ENCODE measurements at regions not wholly inside any gene's neighbourhood (a gene's known extent, or its start where the extent isn't known, plus 50 kb on each side); places are given as distances from the start of the nearest gene placed in this dataset.

GRCh38 chr1:98188774-98189173 lies 267.9 kb upstream of the DPYD start:
- no peak for TF ChIP-seq CTCF (IDR thresholded peaks at IDR 0.05; ENCODE audit: low read depth, low read length)
- no peak overlapping the region for H3K4me3 ChIP-seq (ENCODE audit: low read depth, low read length)

DNA sequence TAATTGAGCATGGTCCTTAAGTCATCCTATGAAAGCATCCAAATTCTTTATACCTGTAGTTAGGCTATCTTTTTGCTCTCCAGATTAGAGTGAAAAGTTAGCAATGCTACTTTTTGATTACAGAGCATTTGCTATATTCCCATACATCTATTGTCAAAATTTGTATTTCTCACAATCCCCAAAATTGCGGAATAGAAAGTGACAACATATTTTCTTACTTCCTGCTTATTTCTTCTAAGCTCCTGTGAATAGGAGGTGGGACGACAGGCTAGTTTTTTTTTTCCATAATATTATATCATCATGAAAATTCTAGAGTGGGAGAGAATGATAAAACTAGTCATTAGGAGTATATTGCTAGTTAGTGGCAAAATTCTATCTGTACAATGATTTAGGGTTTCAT lies 264.0 kb upstream of the DPYD start:
- TF ChIP-seq CTCF (IDR thresholded peaks at IDR 0.05; ENCODE audit: low read depth, low read length) = no peak
- H3K4me3 ChIP-seq (ENCODE audit: low read depth, low read length) = no peak overlapping the region

DNA sequence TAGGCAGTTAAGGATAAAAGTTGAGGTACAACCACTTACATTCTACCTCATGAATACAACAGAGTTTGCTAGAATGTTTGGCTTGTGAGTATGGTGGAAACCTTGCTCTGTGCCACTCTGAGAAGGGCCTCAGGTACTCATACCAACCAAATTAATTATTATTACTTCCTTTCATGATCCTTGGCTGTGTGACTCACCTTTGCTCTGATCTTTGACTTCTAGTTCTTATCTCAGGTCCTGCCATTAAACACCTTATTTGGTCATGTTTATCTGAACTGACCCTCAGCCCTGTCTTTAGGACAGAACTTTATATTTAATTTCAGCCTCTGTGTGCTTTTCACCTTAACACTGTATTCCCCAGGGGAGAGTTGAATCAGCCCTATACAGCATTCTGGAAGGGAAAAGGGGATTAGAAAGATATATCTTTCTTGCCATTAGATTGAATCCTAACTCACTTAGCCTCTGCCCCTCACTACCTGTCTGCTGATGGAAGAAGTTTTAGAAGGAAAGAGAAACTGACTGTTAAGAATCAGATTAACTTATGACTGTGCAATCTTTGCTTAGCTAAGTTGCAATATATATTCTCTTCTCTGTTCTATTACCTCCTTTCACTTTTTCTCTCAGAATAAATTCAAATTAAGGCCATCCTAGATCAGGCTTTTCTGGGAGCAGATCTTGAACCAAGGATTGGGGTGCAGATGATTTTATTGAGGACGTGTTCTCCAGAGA lies 260.4 kb upstream of the DPYD start:
- H3K4me3 ChIP-seq (ENCODE audit: low read depth, low read length) = no peak overlapping the region
- no peak for TF ChIP-seq CTCF (IDR thresholded peaks at IDR 0.05; ENCODE audit: low read depth, low read length)

DNA sequence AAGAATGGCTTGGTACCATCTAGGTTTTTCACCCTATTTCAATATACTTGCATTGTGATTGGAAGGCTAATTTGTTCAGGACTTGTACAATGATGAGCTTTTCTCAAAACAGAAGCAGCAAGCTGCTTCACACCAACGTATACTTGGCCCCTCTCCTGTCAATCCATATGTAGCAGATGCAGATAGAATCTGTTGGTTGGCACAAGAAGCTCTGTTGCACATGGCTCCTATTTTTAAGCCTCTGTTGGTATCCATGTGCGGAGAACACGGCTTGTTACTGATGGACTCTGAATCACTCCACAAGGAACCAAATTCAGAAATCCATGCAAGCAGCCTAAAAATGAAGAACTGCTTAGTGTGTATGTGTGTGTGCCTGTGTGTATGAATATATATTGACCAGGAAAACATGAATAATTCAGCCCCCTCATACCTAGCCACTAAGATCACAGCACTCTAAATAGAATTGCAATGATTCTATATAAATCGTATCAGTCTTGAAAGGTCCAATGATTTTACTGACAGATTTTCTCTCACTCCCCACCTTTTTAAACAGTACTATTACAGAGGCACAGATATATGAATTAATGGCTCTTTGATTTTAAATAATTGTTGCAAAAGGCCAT lies 258.4 kb upstream of the DPYD start:
- no peak overlapping the region for H3K4me3 ChIP-seq (ENCODE audit: low read depth, low read length)
- TF ChIP-seq CTCF (IDR thresholded peaks at IDR 0.05; ENCODE audit: low read depth, low read length) = no peak

DNA sequence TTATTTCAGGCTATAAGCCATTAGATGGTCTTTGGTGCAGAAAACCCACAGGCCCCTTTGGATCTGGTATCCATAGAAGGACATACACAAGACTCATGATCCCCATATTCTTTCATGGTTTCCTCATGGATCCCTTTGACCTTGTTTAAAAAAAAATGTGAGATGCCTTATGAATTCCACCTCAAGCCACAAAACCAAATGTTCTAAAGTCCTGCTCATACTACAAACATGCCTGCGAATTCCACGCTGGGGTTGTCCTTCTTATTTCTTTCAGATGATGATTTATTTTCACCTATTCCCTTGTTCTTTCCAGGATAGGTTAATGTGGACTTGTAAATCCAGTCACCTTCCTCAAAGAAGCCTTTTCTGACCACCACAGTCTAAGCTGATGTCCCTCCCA lies 256.9 kb upstream of the DPYD start:
- no peak for TF ChIP-seq CTCF (IDR thresholded peaks at IDR 0.05; ENCODE audit: low read depth, low read length)
- no peak overlapping the region for H3K4me3 ChIP-seq (ENCODE audit: low read depth, low read length)

- no peak overlapping the region for H3K4me3 ChIP-seq (ENCODE audit: low read depth, low read length)
- TF ChIP-seq CTCF (IDR thresholded peaks at IDR 0.05; ENCODE audit: low read depth, low read length) = no peak
Observed at GRCh38 chr1:98176936-98177335, 256.1 kb upstream of the DPYD start.

- no peak for TF ChIP-seq CTCF (IDR thresholded peaks at IDR 0.05; ENCODE audit: low read depth, low read length)
Observed at GRCh38 chr1:98176414-98176813, 255.6 kb upstream of the DPYD start.

More at GRCh38 chr1:98176414-98176813, 255.6 kb upstream of the DPYD start:
- H3K4me3 ChIP-seq (ENCODE audit: low read depth, low read length) = no peak overlapping the region

Measured in WI38 (cell line).